ENCODE measurements at regions not wholly inside any gene's neighbourhood (a gene's known extent, or its start where the extent isn't known, plus 50 kb on each side); places are given as distances from the start of the nearest gene placed in this dataset.

GRCh38 chr12:93297536-93297935 lies 80.2 kb upstream of the NUDT4 start:
- Histone ChIP-seq H3K4me3 (replicated peaks in 1 of 2; ENCODE audit: low read depth in 1 of 2, low read length in 2 of 2) (no peak overlapping the region), H3K36me3 (ENCODE audit: control insufficient read depth in 1 of 2, insufficient read depth in 2 of 2, low read length in 2 of 2) (no peaks in the 10 kb centered on the region), H4K20me1 (ENCODE audit: insufficient read depth) (no peaks in the 10 kb centered on the region), H3K4me2 (ENCODE audit: low read length) (no peak overlapping the region), H3K9ac (ENCODE audit: low read length) (no peak overlapping the region), H3K79me2 (ENCODE audit: insufficient read depth, low read length) (no peaks in the 10 kb centered on the region), H3K9me2 (ENCODE audit: insufficient read depth) (no peaks in the 10 kb centered on the region), H2AFZ (ENCODE audit: low read depth, low read length, poor library complexity, severe bottlenecking) (no peak overlapping the region), H3K27me3 (ENCODE audit: insufficient read depth, low read length) (no peaks in the 10 kb centered on the region), H3K27ac (ENCODE audit: low read depth, low read length) (no peak overlapping the region), H3K4me1 (ENCODE audit: control insufficient read depth in 1 of 2, insufficient read depth in 2 of 2, low read length in 2 of 2) (no peaks in the 10 kb centered on the region), H3K9me3 (ENCODE audit: control insufficient read depth in 1 of 2, insufficient read depth in 1 of 2, low read depth in 1 of 2, low read length in 2 of 2) (no peaks in the 10 kb centered on the region)
- DNase-seq (ENCODE audit: low read depth, low spot score): no peak
- intact Hi-C loops (cut with micrococcal nuclease): no loop called here
- TF ChIP-seq FOSL1 (IDR thresholded peaks at IDR 0.05; ENCODE audit: low read depth) (no peak), CTCF (IDR thresholded peaks at IDR 0.05 in 2 of 3, conservative IDR thresholded peaks at IDR 0.05 in 1 of 3; ENCODE audit: borderline replicate concordance in 1 of 3, insufficient read depth in 1 of 3, low read depth in 2 of 3, low read length in 2 of 3) (no peak), EGR1 (IDR thresholded peaks at IDR 0.05; ENCODE audit: low read depth) (no peak), RAD21 (IDR thresholded peaks at IDR 0.05; ENCODE audit: low read depth) (no peak), ZFX (IDR thresholded peaks at IDR 0.05) (no peak), EZH2 (IDR thresholded peaks at IDR 0.05) (no peak), SP1 (IDR thresholded peaks at IDR 0.05; ENCODE audit: low read depth) (no peak), TCF7L2 (IDR thresholded peaks at IDR 0.05; ENCODE audit: borderline replicate concordance, extremely low read depth, insufficient read depth, insufficient read length) (no peak), JUND (IDR thresholded peaks at IDR 0.05) (no peak), POLR2AphosphoS5 (IDR thresholded peaks at IDR 0.05; ENCODE audit: low read depth, low read length) (no peak), MAX (IDR thresholded peaks at IDR 0.05) (no peak), EZH2phosphoT487 (IDR thresholded peaks at IDR 0.05; ENCODE audit: borderline replicate concordance) (no peak), YY1 (IDR thresholded peaks at IDR 0.05; ENCODE audit: extremely low read depth, insufficient replicate concordance, low read depth, low read length) (no peak), CEBPB (IDR thresholded peaks at IDR 0.05; ENCODE audit: low read depth) (no peak), CBX3 (IDR thresholded peaks at IDR 0.05; ENCODE audit: low read depth) (no peak), POLR2A (IDR thresholded peaks at IDR 0.05; ENCODE audit: borderline replicate concordance, extremely low read depth, insufficient read depth, insufficient read length) (no peak)
- TF ChIP-seq, protein P1, sequence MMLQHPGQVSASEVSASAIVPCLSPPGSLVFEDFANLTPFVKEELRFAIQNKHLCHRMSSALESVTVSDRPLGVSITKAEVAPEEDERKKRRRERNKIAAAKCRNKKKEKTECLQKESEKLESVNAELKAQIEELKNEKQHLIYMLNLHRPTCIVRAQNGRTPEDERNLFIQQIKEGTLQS (IDR thresholded peaks at IDR 0.05): no peak
- no TSS peak for BruUV-seq (replicated peaks)
- ATAC-seq: no peak
- ChIA-PET RAD21 (ENCODE audit: low non-redundant PET in 1 of 2, low total read pairs in 2 of 2, uncharacterized antibody in 2 of 2, unreplicated experiment in 2 of 2) (no interaction called here), POLR2A (no interaction called here), CTCF (interaction anchor here (1.1 kb wide), 1 partner anchor 13 kb away, joined by 3 read pairs; no protein-coding TSS in a partner anchor)
